ENCODE measurements at regions not wholly inside any gene's neighbourhood (a gene's known extent, or its start where the extent isn't known, plus 50 kb on each side); places are given as distances from the start of the nearest gene placed in this dataset.
A peak's percentile ranks its signal among the peaks of the same experiment; 100 is the strongest.

DNA sequence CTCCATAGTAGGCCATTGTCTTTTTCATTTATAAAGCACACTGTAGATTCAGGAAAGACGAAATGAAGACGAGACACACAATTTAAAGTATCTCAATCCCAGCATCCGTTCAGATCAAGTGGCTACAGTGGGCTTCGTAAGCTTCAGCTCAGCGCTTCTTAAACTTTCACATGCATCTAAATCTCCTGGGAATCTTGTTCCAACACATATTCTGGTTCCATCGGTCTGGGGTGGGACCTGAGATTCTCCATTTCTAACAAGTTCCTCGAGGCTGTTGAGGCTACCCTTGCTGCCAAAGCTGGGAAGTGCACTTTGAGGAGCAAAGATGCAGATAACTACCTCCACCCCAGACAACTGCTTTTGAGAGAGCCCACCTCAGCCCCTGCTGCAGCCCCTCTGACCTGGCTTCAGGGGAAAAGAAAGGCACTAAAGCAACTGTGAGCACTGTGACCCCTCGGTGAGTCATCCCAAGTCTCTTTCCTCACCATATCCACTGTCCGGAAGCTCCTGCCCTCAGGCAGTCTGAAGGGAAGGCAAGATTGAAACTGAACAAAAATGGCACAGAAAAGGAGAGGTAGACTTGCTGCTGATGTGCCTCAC is 201.1 kb upstream of the FBXO11 start (continued):
- no peak for TF ChIP-seq MXD3 (CRISPR knock-in tag; IDR thresholded peaks at IDR 0.05)
- TF ChIP-seq ZNF782 (CRISPR knock-in tag; IDR thresholded peaks at IDR 0.05; ENCODE audit: borderline replicate concordance), result no peak
- TF ChIP-seq ZNF282 (IDR thresholded peaks at IDR 0.05; ENCODE audit: partially characterized antibody), result no peak
- no peak for TF ChIP-seq RFX3 (CRISPR knock-in tag; IDR thresholded peaks at IDR 0.05)
- TF ChIP-seq PHF20 (CRISPR knock-in tag; IDR thresholded peaks at IDR 0.05), result no peak
- no peak for TF ChIP-seq CBX2 (IDR thresholded peaks at IDR 0.05; ENCODE audit: low read depth, low read length)
- TF ChIP-seq CBX2 (CRISPR knock-in tag; IDR thresholded peaks at IDR 0.05; ENCODE audit: low read depth), result no peak
- TF ChIP-seq HOXD1 (CRISPR knock-in tag; IDR thresholded peaks at IDR 0.05), result no peak
- TF ChIP-seq ZNF143 (CRISPR knock-in tag; IDR thresholded peaks at IDR 0.05), result no peak
- TF ChIP-seq ZFP62 (CRISPR knock-in tag; IDR thresholded peaks at IDR 0.05), result no peak
- TF ChIP-seq KLF11 (CRISPR knock-in tag; IDR thresholded peaks at IDR 0.05), result no peak
- no peak for TF ChIP-seq ZNF710 (CRISPR knock-in tag; IDR thresholded peaks at IDR 0.05; ENCODE audit: borderline replicate concordance)
- TF ChIP-seq, protein P1, sequence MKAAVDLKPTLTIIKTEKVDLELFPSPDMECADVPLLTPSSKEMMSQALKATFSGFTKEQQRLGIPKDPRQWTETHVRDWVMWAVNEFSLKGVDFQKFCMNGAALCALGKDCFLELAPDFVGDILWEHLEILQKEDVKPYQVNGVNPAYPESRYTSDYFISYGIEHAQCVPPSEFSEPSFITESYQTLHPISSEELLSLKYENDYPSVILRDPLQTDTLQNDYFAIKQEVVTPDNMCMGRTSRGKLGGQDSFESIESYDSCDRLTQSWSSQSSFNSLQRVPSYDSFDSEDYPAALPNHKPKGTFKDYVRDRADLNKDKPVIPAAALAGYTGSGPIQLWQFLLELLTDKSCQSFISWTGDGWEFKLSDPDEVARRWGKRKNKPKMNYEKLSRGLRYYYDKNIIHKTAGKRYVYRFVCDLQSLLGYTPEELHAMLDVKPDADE (CRISPR knock-in tag; IDR thresholded peaks at IDR 0.05), result no peak
- no peak for TF ChIP-seq U2AF1 (optimal IDR thresholded peaks at IDR 0.05; ENCODE audit: low read depth, low read length)
- no peak for TF ChIP-seq DBP (CRISPR knock-in tag; IDR thresholded peaks at IDR 0.05; ENCODE audit: not compliant biosample characterization)
- no peak for TF ChIP-seq KMT2A (CRISPR knock-in tag; IDR thresholded peaks at IDR 0.05)
- no peak for TF ChIP-seq ZNF790 (CRISPR knock-in tag; IDR thresholded peaks at IDR 0.05; ENCODE audit: borderline replicate concordance)
- no peak for TF ChIP-seq ZNF619 (CRISPR knock-in tag; IDR thresholded peaks at IDR 0.05)
- TF ChIP-seq, protein P2, sequence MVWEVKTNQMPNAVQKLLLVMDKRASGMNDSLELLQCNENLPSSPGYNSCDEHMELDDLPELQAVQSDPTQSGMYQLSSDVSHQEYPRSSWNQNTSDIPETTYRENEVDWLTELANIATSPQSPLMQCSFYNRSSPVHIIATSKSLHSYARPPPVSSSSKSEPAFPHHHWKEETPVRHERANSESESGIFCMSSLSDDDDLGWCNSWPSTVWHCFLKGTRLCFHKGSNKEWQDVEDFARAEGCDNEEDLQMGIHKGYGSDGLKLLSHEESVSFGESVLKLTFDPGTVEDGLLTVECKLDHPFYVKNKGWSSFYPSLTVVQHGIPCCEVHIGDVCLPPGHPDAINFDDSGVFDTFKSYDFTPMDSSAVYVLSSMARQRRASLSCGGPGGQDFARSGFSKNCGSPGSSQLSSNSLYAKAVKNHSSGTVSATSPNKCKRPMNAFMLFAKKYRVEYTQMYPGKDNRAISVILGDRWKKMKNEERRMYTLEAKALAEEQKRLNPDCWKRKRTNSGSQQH (CRISPR knock-in tag; IDR thresholded peaks at IDR 0.05; ENCODE audit: low read depth), result no peak
- peak; percentile 13; the same call in 1 of the 2 replicates for TF ChIP-seq ZSCAN31 (CRISPR knock-in tag; IDR thresholded peaks at IDR 0.05; ENCODE audit: low read depth)
- no peak for TF ChIP-seq BCL6 (CRISPR knock-in tag; IDR thresholded peaks at IDR 0.05)
- TF ChIP-seq SETDB1 (CRISPR knock-in tag; IDR thresholded peaks at IDR 0.05; ENCODE audit: borderline replicate concordance), result no peak
- TF ChIP-seq ZBTB38 (CRISPR knock-in tag; IDR thresholded peaks at IDR 0.05), result no peak
- TF ChIP-seq, protein P3, sequence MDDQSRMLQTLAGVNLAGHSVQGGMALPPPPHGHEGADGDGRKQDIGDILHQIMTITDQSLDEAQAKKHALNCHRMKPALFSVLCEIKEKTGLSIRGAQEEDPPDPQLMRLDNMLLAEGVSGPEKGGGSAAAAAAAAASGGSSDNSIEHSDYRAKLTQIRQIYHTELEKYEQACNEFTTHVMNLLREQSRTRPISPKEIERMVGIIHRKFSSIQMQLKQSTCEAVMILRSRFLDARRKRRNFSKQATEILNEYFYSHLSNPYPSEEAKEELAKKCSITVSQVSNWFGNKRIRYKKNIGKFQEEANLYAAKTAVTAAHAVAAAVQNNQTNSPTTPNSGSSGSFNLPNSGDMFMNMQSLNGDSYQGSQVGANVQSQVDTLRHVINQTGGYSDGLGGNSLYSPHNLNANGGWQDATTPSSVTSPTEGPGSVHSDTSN (CRISPR knock-in tag; IDR thresholded peaks at IDR 0.05; ENCODE audit: borderline replicate concordance), result no peak
- TF ChIP-seq ZNF839 (CRISPR knock-in tag; IDR thresholded peaks at IDR 0.05; ENCODE audit: borderline replicate concordance), result no peak
- no peak for TF ChIP-seq ZFP36L2 (CRISPR knock-in tag; IDR thresholded peaks at IDR 0.05)
